SK-N-SH (cell line): ENCODE measurements at regions not wholly inside any gene's neighbourhood (a gene's known extent, or its start where the extent isn't known, plus 50 kb on each side); places are given as distances from the start of the nearest gene placed in this dataset.

ENCODE experiments used
- CTCF ChIA-PET: fragments of 300-600, 350-600 bp; formaldehyde crosslinking; extraction: SDS; loops from one replicate; lab custom pipeline; 2021; lab: Yijun Ruan, JAX
- POLR2A ChIA-PET: fragments of 350-600 bp; sonication (Branson Sonifier 250); formaldehyde crosslinking; extraction: SDS; loops from one replicate; lab custom pipeline; 2020; ENCODE audit warnings: antibody characterized with exemption, inconsistent platforms; lab: Yijun Ruan, JAX
- DNase-seq: peaks from one replicate; pipeline ENCODE4 v3.0.0; 2012
- H2AFZ ChIP-seq: fragments of 200-600 bp; sonication (generic); 2 replicates; pipeline ENCODE4 v1.8.1; 2016; ENCODE audit warnings: antibody characterized with exemption, mild to moderate bottlenecking, low read depth
- H3F3A ChIP-seq: fragments of 200-600 bp; sonication (generic); replicated peaks from 2 replicates; pipeline ENCODE3; 2016; ENCODE audit warnings: antibody characterized with exemption, mild to moderate bottlenecking; ENCODE audit not compliant: insufficient read depth
- H3K27ac ChIP-seq, 2 experiments: fragments of 200-500 bp in 1 of 2; fragments of 200-600 bp in 1 of 2; sonication (Bioruptor generic) in 1 of 2; sonication (generic), shearing (Covaris generic) in 1 of 2; 2 replicates each; pipeline versions ENCODE4 v1.5.1 to v1.6.1; 2014 to 2016; ENCODE audit warnings: low read depth in 2 of 2, inconsistent platforms in 1 of 2, low read length in 1 of 2, mild to moderate bottlenecking in 1 of 2, mixed read lengths in 1 of 2
- H3K27me3 ChIP-seq: fragments of 200-600 bp; sonication (generic), shearing (Covaris generic); 2 replicates; pipeline ENCODE4 v1.6.1; 2016; ENCODE audit warnings: mixed run types; ENCODE audit not compliant: insufficient read depth
- H3K36me3 ChIP-seq, 2 experiments: fragments of 200-500 bp in 1 of 2; fragments of 200-600 bp in 1 of 2; sonication (Bioruptor generic) in 1 of 2; sonication (generic) in 1 of 2; replicated peaks in 1 of 2; 2 replicates each; pipeline versions ENCODE3 to v1.5.1; 2014 to 2016; ENCODE audit warnings: low read length in 1 of 2, mild to moderate bottlenecking in 1 of 2; ENCODE audit not compliant: insufficient read depth in 2 of 2, control insufficient read depth in 1 of 2
- H3K4me1 ChIP-seq, 2 experiments: fragments of 200-500 bp in 1 of 2; fragments of 200-600 bp in 1 of 2; sonication (Bioruptor generic) in 1 of 2; sonication (generic), shearing (Covaris generic) in 1 of 2; 2 replicates each; pipeline versions ENCODE4 v1.5.1 to v1.6.1; 2014 to 2016; ENCODE audit warnings: low read depth in 1 of 2, low read length in 1 of 2, mixed run types in 1 of 2; ENCODE audit not compliant: insufficient read depth in 2 of 2, control insufficient read depth in 1 of 2
- H3K4me2 ChIP-seq: fragments of 200-600 bp; sonication (generic), shearing (Covaris generic); 2 replicates; pipeline ENCODE4 v1.6.1; 2017; ENCODE audit warnings: mixed run types
- H3K4me3 ChIP-seq, 2 experiments: fragments of 200-500 bp in 1 of 2; fragments of 200-600 bp in 1 of 2; sonication (Bioruptor generic) in 1 of 2; sonication (generic), shearing (Covaris generic) in 1 of 2; 2 replicates each; pipeline versions ENCODE4 v1.5.1 to v1.8.1; 2014 to 2016; ENCODE audit warnings: low read depth in 2 of 2, inconsistent platforms in 1 of 2, low read length in 1 of 2, mild to moderate bottlenecking in 1 of 2, mixed read lengths in 1 of 2, moderate library complexity in 1 of 2
- H3K79me2 ChIP-seq: fragments of 200-600 bp; sonication (generic); 2 replicates; pipeline ENCODE4 v1.8.1; 2017; ENCODE audit warnings: mild to moderate bottlenecking; ENCODE audit not compliant: insufficient read depth
- H3K9ac ChIP-seq: fragments of 200-600 bp; sonication (generic); 2 replicates; pipeline ENCODE4 v1.6.1; 2017; ENCODE audit warnings: mixed run types
- H3K9me2 ChIP-seq: fragments of 200-600 bp; sonication (generic); 2 replicates; pipeline ENCODE4 v1.6.1; 2017; ENCODE audit warnings: mixed run types
- H3K9me3 ChIP-seq: fragments of 200-600 bp; sonication (generic); 2 replicates; pipeline ENCODE4 v1.6.1; 2017; ENCODE audit warnings: mixed run types, mild to moderate bottlenecking, moderate library complexity
- H4K20me1 ChIP-seq: fragments of 200-600 bp; sonication (generic); 2 replicates; pipeline ENCODE4 v1.6.1; 2017; ENCODE audit warnings: mild to moderate bottlenecking, mixed run types; ENCODE audit not compliant: insufficient read depth
- CTCF ChIP-seq: fragments of 200-600 bp; sonication (generic); IDR thresholded peaks from 2 replicates; pipeline ENCODE4 v1.6.1; 2017; ENCODE audit warnings: antibody characterized with exemption, mild to moderate bottlenecking, moderate library complexity
- ELF1 ChIP-seq: IDR thresholded peaks from 2 replicates; pipeline ENCODE4 v1.4.0; 2012
- FOSL2 ChIP-seq: IDR thresholded peaks from 2 replicates; pipeline ENCODE4 v1.4.0; 2012; ENCODE audit warnings: low read depth, mild to moderate bottlenecking, moderate library complexity, borderline replicate concordance
- FOXM1 ChIP-seq: IDR thresholded peaks from 2 replicates; pipeline ENCODE4 v1.4.0; 2012; ENCODE audit warnings: low read depth, mild to moderate bottlenecking
- GABPA ChIP-seq: IDR thresholded peaks from 2 replicates; pipeline ENCODE4 v1.4.0; 2012; ENCODE audit warnings: low read depth, mild to moderate bottlenecking
- GATA2 ChIP-seq: sonication (generic); formaldehyde crosslinking; IDR thresholded peaks from 2 replicates; pipeline ENCODE4 v1.5.0; 2020; ENCODE audit warnings: mild to moderate bottlenecking, missing genetic modification reagents
- JUND ChIP-seq: IDR thresholded peaks from 2 replicates; pipeline ENCODE4 v1.4.0; 2012
- NFIC ChIP-seq: IDR thresholded peaks from 2 replicates; pipeline ENCODE4 v1.4.0; 2012; ENCODE audit warnings: borderline replicate concordance
- POLR2AphosphoS5 ChIP-seq: IDR thresholded peaks from 2 replicates; pipeline ENCODE4 v1.6.1; 2012; ENCODE audit warnings: low read depth, low read length
- RCOR1 ChIP-seq: fragments of 150-350 bp; IDR thresholded peaks from 2 replicates; pipeline ENCODE4 v1.6.1; 2017; ENCODE audit warnings: antibody characterized with exemption, low read length
- SIN3A ChIP-seq: IDR thresholded peaks from 2 replicates; pipeline ENCODE4 v1.6.1; 2012; ENCODE audit warnings: low read depth, mild to moderate bottlenecking, low read length, moderate library complexity, borderline replicate concordance
- SMC3 ChIP-seq: IDR thresholded peaks from 2 replicates; pipeline ENCODE4 v1.6.1; 2012; ENCODE audit warnings: low read depth, low read length, improper control_type of control experiment
- TAF1 ChIP-seq: IDR thresholded peaks from 2 replicates; pipeline ENCODE4 v1.6.1; 2012; ENCODE audit warnings: low read depth, mild to moderate bottlenecking, low read length, moderate library complexity, borderline replicate concordance
- TEAD4 ChIP-seq: IDR thresholded peaks from 2 replicates; pipeline ENCODE4 v1.4.0; 2012; ENCODE audit warnings: mild to moderate bottlenecking, borderline replicate concordance; ENCODE audit not compliant: insufficient read depth
- USF2 ChIP-seq: fragments of 150-350 bp; IDR thresholded peaks from 2 replicates; pipeline ENCODE4 v1.6.1; 2017; ENCODE audit warnings: antibody characterized with exemption, low read length, low read depth, borderline replicate concordance
- YY1 ChIP-seq: IDR thresholded peaks from 2 replicates; pipeline ENCODE4 v1.4.0; 2012; ENCODE audit warnings: low read depth, mild to moderate bottlenecking
- WGBS: methylation state at CpG from one replicate; pipeline ENCODE4 v1.1.6; 2017; ENCODE audit warnings: low lambda C conversion rate; 5-methylcytosine and 5-hydroxymethylcytosine counted together
- TF ChIP-seq, protein P1 (sequence below): IDR thresholded peaks from 2 replicates; pipeline ENCODE4 v1.4.0; 2012; ENCODE audit warnings: low read depth, borderline replicate concordance
- TF ChIP-seq, protein P2 (sequence below): fragments of 150-350 bp; IDR thresholded peaks from 2 replicates; pipeline ENCODE4 v1.6.1; 2016; ENCODE audit warnings: mild to moderate bottlenecking, low read depth, low read length
- TF ChIP-seq, protein P3 (sequence below): IDR thresholded peaks from 2 replicates; pipeline ENCODE4 v1.6.1; 2012; ENCODE audit warnings: mild to moderate bottlenecking, low read depth, low read length, moderate library complexity
- TF ChIP-seq, protein P4 (sequence below): IDR thresholded peaks from 2 replicates; pipeline ENCODE4 v1.4.0; 2012; ENCODE audit warnings: low read depth

DNA sequence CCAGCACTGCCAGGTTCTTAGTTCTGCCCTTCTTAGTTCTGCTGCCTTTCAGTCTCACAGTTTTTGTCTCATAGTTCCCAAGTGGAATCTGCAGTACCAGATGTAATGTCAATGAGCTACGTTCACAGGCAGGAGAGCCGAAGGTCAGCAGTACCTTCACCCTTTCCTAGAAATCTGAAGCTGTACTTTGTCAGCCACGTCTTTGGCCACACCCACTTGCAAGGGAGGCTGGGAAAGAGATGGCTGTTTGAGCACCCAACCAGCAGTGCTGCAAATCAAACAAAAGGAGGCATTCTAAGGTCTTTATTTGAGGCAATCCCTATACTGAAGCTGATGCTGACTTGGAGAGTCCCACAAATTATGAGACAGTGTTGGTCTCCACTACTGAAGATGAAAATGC, 199.1 kb upstream of the NPY2R start:
- no peaks in the 10 kb centered on the region for H3F3A ChIP-seq
- no peak overlapping the region for H2AFZ ChIP-seq
- H3K9ac ChIP-seq = no peak overlapping the region
- H3K36me3 ChIP-seq = no peaks in the 10 kb centered on the region
- WGBS = 39% methylated on average over 3 of the region's 3 CpGs
- no peaks in the 10 kb centered on the region for H4K20me1 ChIP-seq
- H3K27ac ChIP-seq = no peak overlapping the region
- no peaks in the 10 kb centered on the region for H3K9me2 ChIP-seq
- TF ChIP-seq TAF1 (no peak), GABPA (no peak), GATA2 (no peak), FOSL2 (no peak)
- TF ChIP-seq, protein P1, sequence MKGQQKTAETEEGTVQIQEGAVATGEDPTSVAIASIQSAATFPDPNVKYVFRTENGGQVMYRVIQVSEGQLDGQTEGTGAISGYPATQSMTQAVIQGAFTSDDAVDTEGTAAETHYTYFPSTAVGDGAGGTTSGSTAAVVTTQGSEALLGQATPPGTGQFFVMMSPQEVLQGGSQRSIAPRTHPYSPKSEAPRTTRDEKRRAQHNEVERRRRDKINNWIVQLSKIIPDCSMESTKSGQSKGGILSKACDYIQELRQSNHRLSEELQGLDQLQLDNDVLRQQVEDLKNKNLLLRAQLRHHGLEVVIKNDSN = no peak
- TF ChIP-seq, all 33 proteins: peak for 0
- Histone ChIP-seq H3K4me3 (no peak overlapping the region), H3K4me1 (peaks cover 0 to 7% of the 10 kb centered on the region in 2 experiments; a peak in 1 of 4 replicates), H3K79me2 (no peaks in the 10 kb centered on the region), H3K27me3 (no peaks in the 10 kb centered on the region), H3K4me2 (no peak overlapping the region), H3K9me3 (no peaks in the 10 kb centered on the region)
- POLR2A ChIA-PET = no interaction called here
- CTCF ChIA-PET = interaction anchor here (1.0 to 1.1 kb wide), 2 partner anchors 13 to 202 kb away, joined by 3 read pairs; no protein-coding TSS in a partner anchor
- DNase-seq = no peak

- Histone ChIP-seq H3K27ac (no peak overlapping the region), H3K79me2 (no peaks in the 10 kb centered on the region), H3K9me3 (no peaks in the 10 kb centered on the region), H2AFZ (no peak overlapping the region), H3K4me2 (no peak overlapping the region), H4K20me1 (no peaks in the 10 kb centered on the region), H3K36me3 (no peaks in the 10 kb centered on the region), H3K4me3 (no peak overlapping the region), H3F3A (no peaks in the 10 kb centered on the region), H3K9me2 (no peaks in the 10 kb centered on the region), H3K4me1 (no peaks in the 10 kb centered on the region; a peak in 1 of 4 replicates), H3K9ac (no peak overlapping the region), H3K27me3 (no peaks in the 10 kb centered on the region)
- no peak for DNase-seq
- TF ChIP-seq RCOR1 = no peak
- no peak for TF ChIP-seq USF2
- no peak for TF ChIP-seq SMC3
- TF ChIP-seq JUND = no peak
- TF ChIP-seq, protein P2, sequence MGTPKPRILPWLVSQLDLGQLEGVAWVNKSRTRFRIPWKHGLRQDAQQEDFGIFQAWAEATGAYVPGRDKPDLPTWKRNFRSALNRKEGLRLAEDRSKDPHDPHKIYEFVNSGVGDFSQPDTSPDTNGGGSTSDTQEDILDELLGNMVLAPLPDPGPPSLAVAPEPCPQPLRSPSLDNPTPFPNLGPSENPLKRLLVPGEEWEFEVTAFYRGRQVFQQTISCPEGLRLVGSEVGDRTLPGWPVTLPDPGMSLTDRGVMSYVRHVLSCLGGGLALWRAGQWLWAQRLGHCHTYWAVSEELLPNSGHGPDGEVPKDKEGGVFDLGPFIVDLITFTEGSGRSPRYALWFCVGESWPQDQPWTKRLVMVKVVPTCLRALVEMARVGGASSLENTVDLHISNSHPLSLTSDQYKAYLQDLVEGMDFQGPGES = no peak
- TF ChIP-seq CTCF = no peak
- TF ChIP-seq POLR2AphosphoS5 = no peak
- TF ChIP-seq GABPA = no peak
- no peak for TF ChIP-seq YY1
- TF ChIP-seq, protein P3, sequence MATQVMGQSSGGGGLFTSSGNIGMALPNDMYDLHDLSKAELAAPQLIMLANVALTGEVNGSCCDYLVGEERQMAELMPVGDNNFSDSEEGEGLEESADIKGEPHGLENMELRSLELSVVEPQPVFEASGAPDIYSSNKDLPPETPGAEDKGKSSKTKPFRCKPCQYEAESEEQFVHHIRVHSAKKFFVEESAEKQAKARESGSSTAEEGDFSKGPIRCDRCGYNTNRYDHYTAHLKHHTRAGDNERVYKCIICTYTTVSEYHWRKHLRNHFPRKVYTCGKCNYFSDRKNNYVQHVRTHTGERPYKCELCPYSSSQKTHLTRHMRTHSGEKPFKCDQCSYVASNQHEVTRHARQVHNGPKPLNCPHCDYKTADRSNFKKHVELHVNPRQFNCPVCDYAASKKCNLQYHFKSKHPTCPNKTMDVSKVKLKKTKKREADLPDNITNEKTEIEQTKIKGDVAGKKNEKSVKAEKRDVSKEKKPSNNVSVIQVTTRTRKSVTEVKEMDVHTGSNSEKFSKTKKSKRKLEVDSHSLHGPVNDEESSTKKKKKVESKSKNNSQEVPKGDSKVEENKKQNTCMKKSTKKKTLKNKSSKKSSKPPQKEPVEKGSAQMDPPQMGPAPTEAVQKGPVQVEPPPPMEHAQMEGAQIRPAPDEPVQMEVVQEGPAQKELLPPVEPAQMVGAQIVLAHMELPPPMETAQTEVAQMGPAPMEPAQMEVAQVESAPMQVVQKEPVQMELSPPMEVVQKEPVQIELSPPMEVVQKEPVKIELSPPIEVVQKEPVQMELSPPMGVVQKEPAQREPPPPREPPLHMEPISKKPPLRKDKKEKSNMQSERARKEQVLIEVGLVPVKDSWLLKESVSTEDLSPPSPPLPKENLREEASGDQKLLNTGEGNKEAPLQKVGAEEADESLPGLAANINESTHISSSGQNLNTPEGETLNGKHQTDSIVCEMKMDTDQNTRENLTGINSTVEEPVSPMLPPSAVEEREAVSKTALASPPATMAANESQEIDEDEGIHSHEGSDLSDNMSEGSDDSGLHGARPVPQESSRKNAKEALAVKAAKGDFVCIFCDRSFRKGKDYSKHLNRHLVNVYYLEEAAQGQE = no peak
- no peak for TF ChIP-seq GATA2
- TF ChIP-seq ELF1 = no peak
- no peak for TF ChIP-seq NFIC
- TF ChIP-seq, protein P4, sequence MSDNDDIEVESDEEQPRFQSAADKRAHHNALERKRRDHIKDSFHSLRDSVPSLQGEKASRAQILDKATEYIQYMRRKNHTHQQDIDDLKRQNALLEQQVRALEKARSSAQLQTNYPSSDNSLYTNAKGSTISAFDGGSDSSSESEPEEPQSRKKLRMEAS = no peak
- TF ChIP-seq FOSL2 = no peak
- no peak for TF ChIP-seq TEAD4
- no peak for TF ChIP-seq FOXM1
- no peak for TF ChIP-seq SIN3A
- POLR2A ChIA-PET = no interaction called here
- CTCF ChIA-PET = interaction anchor here (1.4 kb wide), 1 partner anchor 18 kb away, joined by 6 read pairs; no protein-coding TSS in a partner anchor
- WGBS = 58% methylated on average over 7 of the region's 7 CpGs
Measured at GRCh38 chr4:155010376-155010775, 198.1 kb upstream of the NPY2R start.
